Caco-2 (cell line): ENCODE measurements at regions not wholly inside any gene's neighbourhood (a gene's known extent, or its start where the extent isn't known, plus 50 kb on each side); places are given as distances from the start of the nearest gene placed in this dataset.

ENCODE experiments used
- BruUV-seq: library from RNA; stranded (reverse); fragments of 400-500 nt; replicated peaks from 2 replicates; lab custom pipeline; 2021; lab: Mats Ljungman, UMichigan
- CTCF ChIA-PET: fragments of 300-600 bp; sonication (Branson Sonifier 250); formaldehyde crosslinking; loops from one replicate; lab custom pipeline; 2022; ENCODE audit warnings: antibody characterized with exemption; lab: Charles Lee
- POLR2A ChIA-PET: fragments of 300-600 bp; sonication (Branson Sonifier 250); formaldehyde crosslinking; loops from one replicate; lab custom pipeline; 2022; ENCODE audit warnings: antibody characterized with exemption; lab: Charles Lee
- DNase-seq, 2 experiments: peaks; one replicate each; pipeline versions ENCODE4 v3.0.0 to v3.0.0-alpha.2; 2020 to 2022
- H3K27me3 ChIP-seq: replicated peaks from 2 replicates; pipeline ENCODE4 v1.6.0; 2011; ENCODE audit warnings: low read length; ENCODE audit not compliant: control insufficient read depth, insufficient read depth
- H3K36me3 ChIP-seq: 2 replicates; pipeline ENCODE4 v1.5.1; 2011; ENCODE audit warnings: low read length; ENCODE audit not compliant: control insufficient read depth, insufficient read depth
- H3K4me1 ChIP-seq: fragments of 250-450 bp; sonication (Bioruptor Pico); 2 replicates; pipeline ENCODE4 v1.5.1; 2020; ENCODE audit warnings: mild to moderate bottlenecking
- H3K4me3 ChIP-seq: 2 replicates; pipeline ENCODE4 v1.5.1; 2011; ENCODE audit warnings: low read depth, mild to moderate bottlenecking, control low read depth, low read length
- H3K9me3 ChIP-seq: fragments of 250-450 bp; sonication (Bioruptor Pico); 2 replicates; pipeline ENCODE4 v1.5.1; 2020; ENCODE audit warnings: mild to moderate bottlenecking, moderate library complexity
- H3K27ac Mint-ChIP-seq: one replicate; pipeline ENCODE4 v1.8.0; 2022; ENCODE audit warnings: mixed read lengths; ENCODE audit not compliant: unreplicated experiment
- H3K27me3 Mint-ChIP-seq: one replicate; pipeline ENCODE4 v1.8.0; 2022; ENCODE audit warnings: mixed read lengths; ENCODE audit not compliant: insufficient read depth, unreplicated experiment
- H3K36me3 Mint-ChIP-seq: one replicate; pipeline ENCODE4 v1.8.0; 2022; ENCODE audit warnings: mild to moderate bottlenecking, mixed read lengths; ENCODE audit not compliant: insufficient read depth, unreplicated experiment
- H3K4me1 Mint-ChIP-seq: one replicate; pipeline ENCODE4 v1.8.0; 2022; ENCODE audit warnings: low read depth, mixed read lengths; ENCODE audit not compliant: unreplicated experiment
- H3K4me3 Mint-ChIP-seq: one replicate; pipeline ENCODE4 v1.8.0; 2022; ENCODE audit warnings: mild to moderate bottlenecking, moderate library complexity, mixed read lengths; ENCODE audit not compliant: unreplicated experiment
- H3K9me3 Mint-ChIP-seq: one replicate; pipeline ENCODE4 v1.8.0; 2022; ENCODE audit warnings: mixed read lengths; ENCODE audit not compliant: unreplicated experiment
- CTCF ChIP-seq, 2 experiments: fragments of 200-600 bp in 1 of 2; IDR thresholded peaks; 1 replicate in 1 of 2; 2 replicates in 1 of 2; pipeline versions ENCODE4 v1.5.1 to v1.8.0; 2011 to 2022; ENCODE audit warnings: antibody characterized with exemption in 1 of 2, control low read depth in 1 of 2, inconsistent platforms in 1 of 2, low read depth in 1 of 2, low read length in 1 of 2, mild to moderate bottlenecking in 1 of 2, moderate library complexity in 1 of 2; ENCODE audit not compliant: insufficient read depth in 1 of 2, severe bottlenecking in 1 of 2, unreplicated experiment in 1 of 2
- intact Hi-C: fragments of 100-400 bp; cut with micrococcal nuclease; formaldehyde crosslinking; loops from one replicate; pipeline ENCODE4 v1.10.0; 2022; ENCODE audit not compliant: unreplicated experiment

GRCh38 chrX:63927848-63928247 is 142.8 kb upstream of the ARHGEF9 start:
- ChIA-PET CTCF (no interaction called here), POLR2A (no interaction called here)
- no peaks in the 10 kb centered on the region for H3K36me3 ChIP-seq
- no peaks in the 10 kb centered on the region for H3K36me3 Mint-ChIP-seq
- H3K4me1 ChIP-seq: peaks cover 2% of the 10 kb centered on the region
- BruUV-seq: no TSS peak
- intact Hi-C loops: no loop called here
- H3K4me3 Mint-ChIP-seq: no peak overlapping the region
- no peaks in the 10 kb centered on the region for H3K27me3 Mint-ChIP-seq
- H3K9me3 ChIP-seq: no peaks in the 10 kb centered on the region
- peaks cover 10% of the 10 kb centered on the region for H3K9me3 Mint-ChIP-seq
- TF ChIP-seq CTCF (IDR thresholded peaks at IDR 0.05; ENCODE audit: insufficient read depth in 1 of 2, low read depth in 1 of 2, low read length in 1 of 2, severe bottlenecking in 1 of 2, unreplicated experiment in 1 of 2): no peak
- no peak for DNase-seq
- H3K4me1 Mint-ChIP-seq: no peaks in the 10 kb centered on the region
- H3K4me3 ChIP-seq: no peak overlapping the region
- H3K27me3 ChIP-seq: no peaks in the 10 kb centered on the region
- H3K27ac Mint-ChIP-seq: no peak overlapping the region

- Mint-ChIP-seq H3K9me3 (no peaks in the 10 kb centered on the region), H3K27me3 (no peaks in the 10 kb centered on the region), H3K4me3 (no peak overlapping the region), H3K27ac (peak overlapping the region; percentile 75), H3K4me1 (peaks cover 11% of the 10 kb centered on the region), H3K36me3 (no peaks in the 10 kb centered on the region)
- no TSS peak for BruUV-seq
- H3K27me3 ChIP-seq: no peaks in the 10 kb centered on the region
- ChIA-PET CTCF (no interaction called here), POLR2A (no interaction called here)
- intact Hi-C loops: loop anchor here (2.0 to 5.0 kb wide), 2 partner anchors 165 to 267 kb away; no protein-coding TSS in a partner anchor
- peaks cover 25% of the 10 kb centered on the region for H3K4me1 ChIP-seq
- H3K4me3 ChIP-seq: no peak overlapping the region
- peak; percentile 36 for DNase-seq
- no peaks in the 10 kb centered on the region for H3K9me3 ChIP-seq
- H3K36me3 ChIP-seq: no peaks in the 10 kb centered on the region
- no peak for TF ChIP-seq CTCF (IDR thresholded peaks at IDR 0.05; ENCODE audit: insufficient read depth in 1 of 2, low read depth in 1 of 2, low read length in 1 of 2, severe bottlenecking in 1 of 2, unreplicated experiment in 1 of 2)
Observed at GRCh38 chrX:63922221-63922620, 137.2 kb upstream of the ARHGEF9 start.

GRCh38 chrX:63920875-63921274 is 135.9 kb upstream of the ARHGEF9 start:
- intact Hi-C loops: loop anchor here (5.0 kb wide), 1 partner anchor 164 kb away; no protein-coding TSS in a partner anchor
- H3K9me3 ChIP-seq: no peaks in the 10 kb centered on the region
- Mint-ChIP-seq H3K4me1 (peaks cover 11% of the 10 kb centered on the region), H3K4me3 (no peak overlapping the region), H3K9me3 (no peaks in the 10 kb centered on the region), H3K36me3 (no peaks in the 10 kb centered on the region), H3K27me3 (no peaks in the 10 kb centered on the region), H3K27ac (peak overlapping the region; percentile 75)
- H3K27me3 ChIP-seq: no peaks in the 10 kb centered on the region
- TF ChIP-seq CTCF (IDR thresholded peaks at IDR 0.05; ENCODE audit: insufficient read depth in 1 of 2, low read depth in 1 of 2, low read length in 1 of 2, severe bottlenecking in 1 of 2, unreplicated experiment in 1 of 2): no peak
- ChIA-PET POLR2A (no interaction called here), CTCF (no interaction called here)
- H3K4me1 ChIP-seq: peaks cover 25% of the 10 kb centered on the region
- H3K36me3 ChIP-seq: no peaks in the 10 kb centered on the region
- no TSS peak for BruUV-seq
- DNase-seq: no peak
- H3K4me3 ChIP-seq: no peak overlapping the region
